Thyroid gland (tissue), 4 donors: ENCODE measurements at regions not wholly inside any gene's neighbourhood (a gene's known extent, or its start where the extent isn't known, plus 50 kb on each side); places are given as distances from the start of the nearest gene placed in this dataset.

Experiments
- POLR2A ChIP-seq, 2 donors: fragments of 450-650 bp; IDR thresholded peaks; one replicate each; pipeline ENCODE4 v1.6.1; 2017; ENCODE audit warnings: antibody characterized with exemption in 2 of 2, mild to moderate bottlenecking in 2 of 2, moderate library complexity in 1 of 2
- TF ChIP-seq, protein P1 (sequence below), 6 experiments: fragments of 200-600 bp in 3 of 6; fragments of 450-650 bp in 3 of 6; sonication (generic) in 3 of 6; IDR thresholded peaks; one replicate each; pipeline ENCODE4 v1.5.1; 2016 to 2019; ENCODE audit warnings: antibody characterized with exemption in 6 of 6, mild to moderate bottlenecking in 2 of 6, inconsistent platforms in 1 of 6, moderate library complexity in 1 of 6

DNA sequence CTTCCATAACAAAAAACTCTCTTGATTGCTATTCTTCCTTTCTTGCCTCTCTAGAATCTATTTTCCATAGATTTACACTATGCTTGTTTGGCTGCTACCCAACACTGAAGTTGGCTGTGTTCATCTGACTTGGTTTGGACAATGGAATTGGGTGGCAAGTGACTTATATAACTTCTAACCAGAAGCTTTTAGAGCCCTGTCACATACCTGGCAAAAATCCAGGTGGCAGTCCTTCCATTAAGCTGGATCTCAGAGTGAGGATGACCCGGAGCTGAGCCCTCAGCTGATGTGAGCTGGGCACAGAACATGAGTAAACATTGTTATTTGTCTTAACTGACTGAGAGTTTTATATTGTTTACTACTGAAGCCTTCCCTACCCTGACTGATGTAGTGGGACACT is 225.7 kb downstream of the TLR4 start:
- TF ChIP-seq POLR2A (IDR thresholded peaks at IDR 0.05), result no peak
- TF ChIP-seq, protein P1, sequence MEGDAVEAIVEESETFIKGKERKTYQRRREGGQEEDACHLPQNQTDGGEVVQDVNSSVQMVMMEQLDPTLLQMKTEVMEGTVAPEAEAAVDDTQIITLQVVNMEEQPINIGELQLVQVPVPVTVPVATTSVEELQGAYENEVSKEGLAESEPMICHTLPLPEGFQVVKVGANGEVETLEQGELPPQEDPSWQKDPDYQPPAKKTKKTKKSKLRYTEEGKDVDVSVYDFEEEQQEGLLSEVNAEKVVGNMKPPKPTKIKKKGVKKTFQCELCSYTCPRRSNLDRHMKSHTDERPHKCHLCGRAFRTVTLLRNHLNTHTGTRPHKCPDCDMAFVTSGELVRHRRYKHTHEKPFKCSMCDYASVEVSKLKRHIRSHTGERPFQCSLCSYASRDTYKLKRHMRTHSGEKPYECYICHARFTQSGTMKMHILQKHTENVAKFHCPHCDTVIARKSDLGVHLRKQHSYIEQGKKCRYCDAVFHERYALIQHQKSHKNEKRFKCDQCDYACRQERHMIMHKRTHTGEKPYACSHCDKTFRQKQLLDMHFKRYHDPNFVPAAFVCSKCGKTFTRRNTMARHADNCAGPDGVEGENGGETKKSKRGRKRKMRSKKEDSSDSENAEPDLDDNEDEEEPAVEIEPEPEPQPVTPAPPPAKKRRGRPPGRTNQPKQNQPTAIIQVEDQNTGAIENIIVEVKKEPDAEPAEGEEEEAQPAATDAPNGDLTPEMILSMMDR (IDR thresholded peaks at IDR 0.05), result no peak
